ENCODE measurements at regions not wholly inside any gene's neighbourhood (a gene's known extent, or its start where the extent isn't known, plus 50 kb on each side); places are given as distances from the start of the nearest gene placed in this dataset.
"Not testable (repeated sequence)": the region's sequence is repeated elsewhere in the genome, so short reads cannot be mapped to it uniquely, and the experiment has no call there.

- FAIRE-seq (no peak), DNase-seq (ENCODE audit: insufficient read length) (no peak)
- no peak for TF ChIP-seq POLR2AphosphoS5 (IDR thresholded peaks at IDR 0.05; ENCODE audit: low read depth, low read length)
- TF ChIP-seq TAF1 (IDR thresholded peaks at IDR 0.05; ENCODE audit: borderline replicate concordance, low read depth, low read length) = no peak
- TF ChIP-seq POLR2A (IDR thresholded peaks at IDR 0.05; ENCODE audit: low read depth, low read length) = no peak
Measured at GRCh38 chr12:114500775-114501473, 95.0 kb upstream of the TBX5 start.

DNA sequence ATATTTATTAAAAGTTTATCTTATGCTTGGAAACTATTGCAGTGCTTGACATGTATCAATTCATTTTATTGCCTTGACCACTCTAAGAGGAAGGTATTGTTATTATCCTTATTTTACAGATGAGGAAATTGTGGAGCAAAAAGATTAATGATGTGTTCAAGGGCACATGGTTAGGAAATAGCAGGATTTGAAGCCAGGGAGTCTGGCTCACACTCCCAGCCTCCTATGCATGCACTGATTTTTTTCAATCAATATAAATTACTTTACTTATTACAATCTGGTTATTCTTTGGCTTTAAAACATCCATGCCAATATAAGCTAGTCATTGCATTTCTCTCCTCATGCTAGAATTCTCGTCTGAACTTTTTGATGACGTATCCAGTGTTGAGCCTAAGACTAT lies 94.2 kb upstream of the TBX5 start:
- DNase-seq (ENCODE audit: insufficient read length) (no peak), FAIRE-seq (no peak)
- TF ChIP-seq POLR2A (IDR thresholded peaks at IDR 0.05; ENCODE audit: low read depth, low read length) = no peak
- no peak for TF ChIP-seq POLR2AphosphoS5 (IDR thresholded peaks at IDR 0.05; ENCODE audit: low read depth, low read length)
- no peak for TF ChIP-seq TAF1 (IDR thresholded peaks at IDR 0.05; ENCODE audit: borderline replicate concordance, low read depth, low read length)

DNA sequence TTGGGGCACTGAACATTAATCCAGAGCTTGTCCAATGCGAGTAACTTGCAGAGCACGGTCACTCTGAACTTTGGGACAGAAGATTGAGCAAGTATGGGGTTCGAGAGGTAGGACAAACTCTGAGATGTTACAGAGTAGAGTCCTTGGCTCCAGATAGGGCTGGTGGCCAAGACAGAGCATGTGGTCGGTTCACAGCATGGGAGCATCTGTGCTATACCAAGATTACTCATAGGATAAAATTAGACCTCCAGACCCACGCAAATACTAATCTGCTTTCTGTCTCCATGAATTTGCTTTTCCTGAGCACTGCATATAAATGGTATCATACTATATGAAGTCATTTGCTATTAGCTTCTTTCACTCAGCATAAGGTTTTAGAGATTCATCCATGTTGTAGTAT lies 93.4 kb upstream of the TBX5 start:
- FAIRE-seq (no peak), DNase-seq (ENCODE audit: insufficient read length) (no peak)
- TF ChIP-seq POLR2AphosphoS5 (IDR thresholded peaks at IDR 0.05; ENCODE audit: low read depth, low read length) (no peak), POLR2A (IDR thresholded peaks at IDR 0.05; ENCODE audit: low read depth, low read length) (no peak), TAF1 (IDR thresholded peaks at IDR 0.05; ENCODE audit: borderline replicate concordance, low read depth, low read length) (no peak)

DNA sequence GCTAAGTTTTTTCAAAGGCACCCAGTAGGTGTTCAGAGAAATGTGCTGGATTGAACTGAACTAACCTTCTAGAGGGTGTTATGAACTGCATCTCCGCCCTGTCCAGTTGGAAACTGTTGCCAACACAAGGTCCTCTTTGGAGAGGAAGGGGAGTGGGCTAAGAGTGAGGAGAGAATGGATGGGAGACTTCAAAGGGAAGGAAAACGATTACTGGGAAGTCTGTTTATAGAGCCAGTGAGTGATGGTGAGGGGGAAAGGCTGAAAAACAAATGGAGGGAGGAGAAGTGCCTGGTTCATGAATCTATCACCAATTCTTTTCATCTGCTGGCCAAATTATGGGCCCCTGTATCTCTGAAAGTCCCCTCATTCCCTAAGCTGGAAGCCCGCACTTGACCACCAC lies 86.0 kb upstream of the TBX5 start:
- TF ChIP-seq TAF1 (IDR thresholded peaks at IDR 0.05; ENCODE audit: borderline replicate concordance, low read depth, low read length) (no peak), POLR2AphosphoS5 (IDR thresholded peaks at IDR 0.05; ENCODE audit: low read depth, low read length) (no peak), POLR2A (IDR thresholded peaks at IDR 0.05; ENCODE audit: low read depth, low read length) (no peak)
- FAIRE-seq = no peak
- no peak for DNase-seq (ENCODE audit: insufficient read length)

- DNase-seq (ENCODE audit: insufficient read length); FAIRE-seq: not testable (repeated sequence)
Measured at GRCh38 chr12:114484822-114485459, 79.0 kb upstream of the TBX5 start.

DNA sequence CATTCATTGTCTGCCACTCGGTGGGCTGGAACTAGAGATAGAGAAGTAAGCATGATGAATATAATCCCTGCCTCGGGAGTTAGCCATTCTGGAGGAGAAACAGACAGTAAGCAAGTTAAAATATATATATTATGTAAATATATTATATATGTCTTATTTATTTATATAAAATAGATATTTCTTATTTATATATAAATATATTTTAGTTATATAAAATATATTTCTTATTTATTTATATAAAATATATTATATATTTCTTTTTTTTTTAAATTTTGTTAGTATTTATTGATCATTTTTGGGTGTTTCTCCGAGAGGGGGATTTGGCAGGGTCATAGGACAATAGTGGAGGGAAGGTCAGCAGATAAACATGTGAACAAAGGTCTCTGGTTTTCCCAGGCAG lies 78.1 kb upstream of the TBX5 start:
- FAIRE-seq = no peak
- TF ChIP-seq TAF1 (IDR thresholded peaks at IDR 0.05; ENCODE audit: borderline replicate concordance, low read depth, low read length) (no peak), POLR2A (IDR thresholded peaks at IDR 0.05; ENCODE audit: low read depth, low read length) (no peak), POLR2AphosphoS5 (IDR thresholded peaks at IDR 0.05; ENCODE audit: low read depth, low read length) (no peak)
- DNase-seq (ENCODE audit: insufficient read length) = no peak

DNA sequence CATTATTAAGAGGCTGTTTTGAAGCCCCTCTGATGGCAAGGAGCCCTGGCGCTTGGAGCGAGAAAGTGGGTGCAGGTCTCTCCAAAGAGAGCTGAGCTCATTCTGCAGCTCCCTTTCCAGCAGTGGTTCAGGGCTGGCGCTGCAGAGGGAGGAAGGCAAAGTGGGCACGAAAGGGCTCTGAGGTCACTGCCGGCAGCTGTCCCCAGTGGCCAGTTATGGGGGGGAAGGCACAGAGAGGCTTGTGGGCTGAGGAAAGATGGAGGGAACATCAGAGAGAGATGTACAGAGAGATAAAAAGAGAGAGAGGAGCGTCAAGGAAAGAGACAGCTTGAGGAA lies 75.2 kb upstream of the TBX5 start:
- TF ChIP-seq POLR2A (IDR thresholded peaks at IDR 0.05; ENCODE audit: low read depth, low read length) = no peak
- TF ChIP-seq TAF1 (IDR thresholded peaks at IDR 0.05; ENCODE audit: borderline replicate concordance, low read depth, low read length) = no peak
- TF ChIP-seq POLR2AphosphoS5 (IDR thresholded peaks at IDR 0.05; ENCODE audit: low read depth, low read length) = no peak
- FAIRE-seq = no peak
- no peak for DNase-seq (ENCODE audit: insufficient read length)

DNA sequence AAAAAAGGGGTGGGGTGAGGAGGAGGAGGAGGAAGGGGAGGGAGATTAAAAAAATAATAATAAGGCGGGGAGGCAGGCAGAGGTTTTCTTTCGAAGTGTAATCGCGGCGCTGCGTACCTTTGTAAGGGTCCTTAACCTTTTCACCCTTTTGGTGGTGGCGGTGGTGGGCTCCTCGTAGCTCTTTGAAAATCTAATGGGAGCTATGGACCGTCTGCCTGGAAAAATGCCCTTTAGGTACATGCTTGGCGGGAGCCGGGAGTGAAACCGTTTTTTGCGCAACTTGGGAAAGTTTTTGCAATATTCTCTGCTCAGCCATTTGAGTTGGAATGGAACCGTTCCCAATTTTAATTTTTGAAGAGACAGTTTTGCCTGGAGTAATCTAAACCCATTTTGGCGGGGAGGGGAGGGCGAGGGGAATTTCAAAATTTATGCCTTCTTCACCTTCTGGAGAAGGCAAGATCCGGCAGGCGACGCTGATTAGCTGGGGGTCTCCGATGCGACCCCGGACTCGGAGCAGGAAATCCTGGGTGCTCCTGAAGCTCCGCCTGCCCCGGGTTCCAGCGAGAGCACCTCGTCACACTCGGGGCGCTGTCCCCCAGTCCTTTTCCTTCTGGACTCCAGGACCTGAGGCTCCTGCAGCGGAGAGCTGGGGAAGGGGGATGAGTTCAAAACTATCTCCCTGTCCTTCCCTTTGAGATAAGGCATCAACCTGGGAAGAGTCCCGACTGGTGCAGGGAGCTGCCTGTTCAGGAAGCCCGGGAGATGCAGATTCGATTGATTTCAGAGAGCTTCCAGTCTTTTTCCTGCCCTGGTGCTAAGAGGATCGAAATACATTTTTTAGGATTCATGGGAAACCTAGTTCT lies 74.6 kb upstream of the TBX5 start:
- TF ChIP-seq TAF1 (IDR thresholded peaks at IDR 0.05; ENCODE audit: borderline replicate concordance, low read depth, low read length) (no peak), POLR2AphosphoS5 (IDR thresholded peaks at IDR 0.05; ENCODE audit: low read depth, low read length) (no peak), POLR2A (IDR thresholded peaks at IDR 0.05; ENCODE audit: low read depth, low read length) (no peak)
- FAIRE-seq (no peak), DNase-seq (ENCODE audit: insufficient read length) (no peak)

GRCh38 chr12:114479831-114480230 lies 73.9 kb upstream of the TBX5 start:
- DNase-seq (ENCODE audit: insufficient read length) (no peak), FAIRE-seq (no peak)
- TF ChIP-seq POLR2A (IDR thresholded peaks at IDR 0.05; ENCODE audit: low read depth, low read length) = no peak
- TF ChIP-seq POLR2AphosphoS5 (IDR thresholded peaks at IDR 0.05; ENCODE audit: low read depth, low read length) = no peak
- TF ChIP-seq TAF1 (IDR thresholded peaks at IDR 0.05; ENCODE audit: borderline replicate concordance, low read depth, low read length) = no peak

- TF ChIP-seq POLR2A (IDR thresholded peaks at IDR 0.05; ENCODE audit: low read depth, low read length) = no peak
- TF ChIP-seq TAF1 (IDR thresholded peaks at IDR 0.05; ENCODE audit: borderline replicate concordance, low read depth, low read length) = no peak
- TF ChIP-seq POLR2AphosphoS5 (IDR thresholded peaks at IDR 0.05; ENCODE audit: low read depth, low read length) = no peak
- FAIRE-seq = no peak
- DNase-seq (ENCODE audit: insufficient read length) = no peak
Measured at GRCh38 chr12:114478865-114479264, 72.9 kb upstream of the TBX5 start.

GRCh38 chr12:114477989-114478395 lies 72.0 kb upstream of the TBX5 start:
- FAIRE-seq = no peak
- no peak for DNase-seq (ENCODE audit: insufficient read length)
- TF ChIP-seq TAF1 (IDR thresholded peaks at IDR 0.05; ENCODE audit: borderline replicate concordance, low read depth, low read length) (no peak), POLR2AphosphoS5 (IDR thresholded peaks at IDR 0.05; ENCODE audit: low read depth, low read length) (no peak), POLR2A (IDR thresholded peaks at IDR 0.05; ENCODE audit: low read depth, low read length) (no peak)

- FAIRE-seq (no peak), DNase-seq (ENCODE audit: insufficient read length) (no peak)
- TF ChIP-seq POLR2AphosphoS5 (IDR thresholded peaks at IDR 0.05; ENCODE audit: low read depth, low read length) (no peak), TAF1 (IDR thresholded peaks at IDR 0.05; ENCODE audit: borderline replicate concordance, low read depth, low read length) (no peak), POLR2A (IDR thresholded peaks at IDR 0.05; ENCODE audit: low read depth, low read length) (no peak)
Measured at GRCh38 chr12:114476159-114476558, 70.2 kb upstream of the TBX5 start.

Data from GM12892 (cell line).